Coronary artery (tissue), 2 donors: ENCODE measurements at regions not wholly inside any gene's neighbourhood (a gene's known extent, or its start where the extent isn't known, plus 50 kb on each side); places are given as distances from the start of the nearest gene placed in this dataset.

Source experiments
- DNase-seq: peaks from one replicate; pipeline ENCODE4 v3.0.0-alpha.2; 2017; ENCODE audit warnings: low spot score
- H3K27ac ChIP-seq, 2 donors: fragments of 200-600 bp; sonication (generic); one replicate each; pipeline ENCODE4 v1.5.1; 2016 to 2019
- H3K4me3 ChIP-seq: fragments of 200-600 bp; sonication (generic); 2 replicates; pipeline ENCODE4 v1.5.1; 2016; ENCODE audit warnings: mild to moderate bottlenecking, moderate library complexity
- TF ChIP-seq, protein P1 (sequence below): fragments of 200-600 bp; sonication (generic); IDR thresholded peaks from one replicate; pipeline ENCODE4 v1.5.1; 2019; ENCODE audit warnings: antibody characterized with exemption

- H3K4me3 ChIP-seq = no peak overlapping the region
- no peak for DNase-seq
- H3K27ac ChIP-seq = no peak overlapping the region
- TF ChIP-seq, protein P1, sequence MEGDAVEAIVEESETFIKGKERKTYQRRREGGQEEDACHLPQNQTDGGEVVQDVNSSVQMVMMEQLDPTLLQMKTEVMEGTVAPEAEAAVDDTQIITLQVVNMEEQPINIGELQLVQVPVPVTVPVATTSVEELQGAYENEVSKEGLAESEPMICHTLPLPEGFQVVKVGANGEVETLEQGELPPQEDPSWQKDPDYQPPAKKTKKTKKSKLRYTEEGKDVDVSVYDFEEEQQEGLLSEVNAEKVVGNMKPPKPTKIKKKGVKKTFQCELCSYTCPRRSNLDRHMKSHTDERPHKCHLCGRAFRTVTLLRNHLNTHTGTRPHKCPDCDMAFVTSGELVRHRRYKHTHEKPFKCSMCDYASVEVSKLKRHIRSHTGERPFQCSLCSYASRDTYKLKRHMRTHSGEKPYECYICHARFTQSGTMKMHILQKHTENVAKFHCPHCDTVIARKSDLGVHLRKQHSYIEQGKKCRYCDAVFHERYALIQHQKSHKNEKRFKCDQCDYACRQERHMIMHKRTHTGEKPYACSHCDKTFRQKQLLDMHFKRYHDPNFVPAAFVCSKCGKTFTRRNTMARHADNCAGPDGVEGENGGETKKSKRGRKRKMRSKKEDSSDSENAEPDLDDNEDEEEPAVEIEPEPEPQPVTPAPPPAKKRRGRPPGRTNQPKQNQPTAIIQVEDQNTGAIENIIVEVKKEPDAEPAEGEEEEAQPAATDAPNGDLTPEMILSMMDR = no peak
Measured at GRCh38 chr10:10032991-10033390, 984.7 kb upstream of the CELF2 start.

GRCh38 chr10:10038348-10038747 lies 979.3 kb upstream of the CELF2 start:
- TF ChIP-seq, protein P1 = no peak
- no peak for DNase-seq
- Histone ChIP-seq H3K27ac (no peak overlapping the region), H3K4me3 (no peak overlapping the region)

GRCh38 chr10:10039595-10039994 lies 978.1 kb upstream of the CELF2 start:
- no peak overlapping the region for H3K4me3 ChIP-seq
- H3K27ac ChIP-seq = no peak overlapping the region
- TF ChIP-seq, protein P1 = no peak
- DNase-seq = no peak

DNA sequence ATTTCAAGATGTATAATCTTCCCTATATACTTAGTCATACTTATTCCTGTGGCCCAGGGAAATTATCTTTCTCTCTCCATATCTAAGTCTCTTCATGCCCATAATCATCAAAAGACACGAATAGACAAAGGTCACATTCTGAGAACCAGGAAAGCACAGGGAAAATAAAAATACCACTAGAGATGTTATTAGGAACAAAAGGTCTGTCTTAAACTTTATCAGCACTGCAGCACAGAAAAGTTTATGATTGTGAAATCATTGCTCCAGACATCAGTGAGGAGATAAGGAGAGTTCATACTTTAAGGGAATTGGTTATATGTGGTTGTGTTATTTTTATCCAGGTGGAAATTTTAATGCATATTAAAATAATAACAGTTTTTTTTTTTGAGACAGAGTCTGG lies 974.6 kb upstream of the CELF2 start:
- H3K4me3 ChIP-seq = no peak overlapping the region
- DNase-seq = no peak

GRCh38 chr10:10044922-10045764 lies 972.5 kb upstream of the CELF2 start:
- H3K27ac ChIP-seq = no peak overlapping the region
- TF ChIP-seq, protein P1 = no peak
- DNase-seq = no peak
- H3K4me3 ChIP-seq = no peak overlapping the region

More for the DNA sequence above, 974.6 kb upstream of the CELF2 start:
- no peak overlapping the region for H3K27ac ChIP-seq
- TF ChIP-seq, protein P1 = no peak

GRCh38 chr10:10045765-10046028 lies 972.0 kb upstream of the CELF2 start:
- TF ChIP-seq, protein P1 = no peak
- DNase-seq = no peak

GRCh38 chr10:10047426-10047825 lies 970.2 kb upstream of the CELF2 start:
- DNase-seq = no peak
- Histone ChIP-seq H3K4me3 (no peak overlapping the region), H3K27ac (no peak overlapping the region)
- TF ChIP-seq, protein P1 = no peak

More at GRCh38 chr10:10045765-10046028, 972.0 kb upstream of the CELF2 start:
- H3K4me3 ChIP-seq = no peak overlapping the region
- H3K27ac ChIP-seq = no peak overlapping the region
